ENCODE measurements at regions not wholly inside any gene's neighbourhood (a gene's known extent, or its start where the extent isn't known, plus 50 kb on each side); places are given as distances from the start of the nearest gene placed in this dataset.

GRCh38 chr15:61724251-61724939, 335.9 kb downstream of the VPS13C start:
- Histone ChIP-seq H3K27ac (ENCODE audit: extremely low read depth, low read depth, low read length) (no peak overlapping the region), H3K9ac (ENCODE audit: insufficient read depth in 1 of 2, low read depth in 2 of 2, low read length in 2 of 2) (no peak overlapping the region), H3K79me2 (ENCODE audit: control insufficient read depth, insufficient read depth, low read length) (no peaks in the 10 kb centered on the region), H3K4me2 (ENCODE audit: insufficient read depth, low read length) (no peak overlapping the region), H3K9me3 (replicated peaks; ENCODE audit: control insufficient read depth, insufficient read depth, low read depth, low read length) (no peaks in the 10 kb centered on the region), H3K4me3 (no peak overlapping the region), H3K4me1 (replicated peaks in 1 of 2; ENCODE audit: control insufficient read depth in 2 of 2, insufficient read depth in 2 of 2, low read length in 2 of 2) (no peaks in the 10 kb centered on the region), H4K20me1 (replicated peaks; ENCODE audit: control insufficient read depth, insufficient read depth, low read length) (no peaks in the 10 kb centered on the region), H3K36me3 (ENCODE audit: control insufficient read depth, insufficient read depth, low read length) (no peaks in the 10 kb centered on the region), H2AFZ (ENCODE audit: low read depth, low read length) (no peak overlapping the region), H3K27me3 (ENCODE audit: control insufficient read depth in 2 of 2, insufficient read depth in 2 of 2, low read length in 2 of 2) (peaks cover 4% of the 10 kb centered on the region in 2 experiments; a peak in 2 of 5 replicates), H3K9me1 (ENCODE audit: control insufficient read depth, insufficient read depth, low read length) (no peaks in the 10 kb centered on the region)
- FAIRE-seq (no peak), DNase-seq (ENCODE audit: extremely low read depth in 1 of 4, low spot score in 3 of 4) (no peak), ATAC-seq (no peak)
- intact Hi-C loops (cut with micrococcal nuclease) (no loop called here), in situ Hi-C loops (cut with MboI) (no loop called here)
- TF ChIP-seq PTBP1 (IDR thresholded peaks at IDR 0.05; ENCODE audit: low read depth, low read length) = no peak
- no peak for TF ChIP-seq KLF10 (CRISPR knock-in tag; IDR thresholded peaks at IDR 0.05)
- TF ChIP-seq ZNF280B (CRISPR knock-in tag; IDR thresholded peaks at IDR 0.05) = no peak
- TF ChIP-seq RNF2 (IDR thresholded peaks at IDR 0.05) = no peak
- TF ChIP-seq GATA2 (CRISPR knock-in tag; IDR thresholded peaks at IDR 0.05) = no peak
- no peak for TF ChIP-seq NFXL1 (CRISPR knock-in tag; IDR thresholded peaks at IDR 0.05)
- no peak for TF ChIP-seq STAT5A (IDR thresholded peaks at IDR 0.05; ENCODE audit: borderline replicate concordance, low read length)
- TF ChIP-seq FUS (optimal IDR thresholded peaks at IDR 0.05; ENCODE audit: low read depth, low read length) = no peak
- WGBS (ENCODE audit: insufficient coverage, low coverage, missing lambda C conversion rate) = 1% methylated on average over 12 of the region's 12 CpGs
- no TSS peak for BruUV-seq (replicated peaks)
- ChIA-PET CTCF (ENCODE audit: low intra/inter-chr PET ratio) (no interaction called here), POLR2A (no interaction called here)

All from K562 (cell line).